ENCODE measurements at regions not wholly inside any gene's neighbourhood (a gene's known extent, or its start where the extent isn't known, plus 50 kb on each side); places are given as distances from the start of the nearest gene placed in this dataset.

DNA sequence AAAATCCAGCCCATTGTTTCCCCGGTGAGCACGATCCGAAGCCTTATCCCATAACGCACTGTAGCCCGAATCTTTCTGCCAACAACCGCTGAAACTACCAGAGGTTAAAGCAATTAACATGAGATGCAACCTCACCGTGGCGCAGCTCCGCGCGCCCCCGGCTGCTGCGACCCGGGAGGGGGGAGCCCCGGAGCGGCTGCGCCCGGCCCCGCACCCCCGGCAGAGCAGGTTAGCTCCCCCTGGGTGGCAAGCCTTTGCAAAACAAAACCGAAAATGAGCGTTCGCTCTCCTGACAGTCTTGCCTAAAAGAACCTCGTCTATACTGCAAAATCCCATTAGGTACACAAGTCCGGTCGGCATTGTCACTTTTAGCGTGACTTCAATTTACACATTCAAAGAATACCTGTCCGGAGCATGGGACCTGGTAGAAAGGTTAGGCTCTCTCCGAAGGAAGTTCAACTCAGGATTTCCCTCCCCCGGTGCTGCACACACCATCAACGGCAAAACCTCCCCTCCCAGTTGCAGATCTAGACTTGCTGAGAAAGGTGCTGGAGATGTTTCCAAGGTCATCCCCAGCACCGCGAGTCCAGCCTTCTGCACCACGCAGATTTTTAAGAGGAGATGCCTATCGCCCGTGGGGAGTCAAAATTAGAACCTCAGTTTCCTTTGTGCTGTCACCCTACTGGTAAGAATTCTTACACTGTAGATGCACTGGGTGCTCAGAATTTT, 107.5 kb downstream of the ZNF281 start:
- DNase-seq (ENCODE audit: low read depth), result peak; percentile 47

DNA sequence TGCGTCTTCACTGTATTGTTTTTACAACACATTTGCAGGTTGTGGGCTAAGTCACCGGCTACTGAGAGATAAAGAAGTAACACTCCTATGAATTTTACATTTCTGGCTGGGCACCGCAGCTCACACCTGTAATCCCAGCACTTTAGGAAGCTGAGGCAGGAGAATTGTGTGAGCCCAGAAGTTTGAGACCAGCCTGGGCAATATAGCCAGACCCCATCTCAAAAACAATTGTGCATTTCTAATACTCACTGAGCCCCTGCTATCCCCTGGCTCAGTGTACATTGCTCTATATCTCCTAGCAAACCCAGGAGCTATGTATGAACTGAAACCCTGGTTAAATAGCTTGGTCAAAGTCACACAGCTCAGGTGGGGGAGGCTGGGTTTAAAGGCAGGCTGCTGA, 108.7 kb downstream of the ZNF281 start:
- no peak for DNase-seq (ENCODE audit: low read depth)
- TF ChIP-seq, protein P1, sequence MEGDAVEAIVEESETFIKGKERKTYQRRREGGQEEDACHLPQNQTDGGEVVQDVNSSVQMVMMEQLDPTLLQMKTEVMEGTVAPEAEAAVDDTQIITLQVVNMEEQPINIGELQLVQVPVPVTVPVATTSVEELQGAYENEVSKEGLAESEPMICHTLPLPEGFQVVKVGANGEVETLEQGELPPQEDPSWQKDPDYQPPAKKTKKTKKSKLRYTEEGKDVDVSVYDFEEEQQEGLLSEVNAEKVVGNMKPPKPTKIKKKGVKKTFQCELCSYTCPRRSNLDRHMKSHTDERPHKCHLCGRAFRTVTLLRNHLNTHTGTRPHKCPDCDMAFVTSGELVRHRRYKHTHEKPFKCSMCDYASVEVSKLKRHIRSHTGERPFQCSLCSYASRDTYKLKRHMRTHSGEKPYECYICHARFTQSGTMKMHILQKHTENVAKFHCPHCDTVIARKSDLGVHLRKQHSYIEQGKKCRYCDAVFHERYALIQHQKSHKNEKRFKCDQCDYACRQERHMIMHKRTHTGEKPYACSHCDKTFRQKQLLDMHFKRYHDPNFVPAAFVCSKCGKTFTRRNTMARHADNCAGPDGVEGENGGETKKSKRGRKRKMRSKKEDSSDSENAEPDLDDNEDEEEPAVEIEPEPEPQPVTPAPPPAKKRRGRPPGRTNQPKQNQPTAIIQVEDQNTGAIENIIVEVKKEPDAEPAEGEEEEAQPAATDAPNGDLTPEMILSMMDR (IDR thresholded peaks at IDR 0.05; ENCODE audit: low read length, missing control alignments), result no peak
- H3K4me3 ChIP-seq (replicated peaks; ENCODE audit: low read depth, low read length), result no peak overlapping the region

More for the DNA sequence above, 107.5 kb downstream of the ZNF281 start:
- TF ChIP-seq, protein P1 (IDR thresholded peaks at IDR 0.05; ENCODE audit: low read length, missing control alignments), result peak; percentile 9
- peak overlapping the region; percentile 74 for H3K4me3 ChIP-seq (replicated peaks; ENCODE audit: low read depth, low read length)

DNA sequence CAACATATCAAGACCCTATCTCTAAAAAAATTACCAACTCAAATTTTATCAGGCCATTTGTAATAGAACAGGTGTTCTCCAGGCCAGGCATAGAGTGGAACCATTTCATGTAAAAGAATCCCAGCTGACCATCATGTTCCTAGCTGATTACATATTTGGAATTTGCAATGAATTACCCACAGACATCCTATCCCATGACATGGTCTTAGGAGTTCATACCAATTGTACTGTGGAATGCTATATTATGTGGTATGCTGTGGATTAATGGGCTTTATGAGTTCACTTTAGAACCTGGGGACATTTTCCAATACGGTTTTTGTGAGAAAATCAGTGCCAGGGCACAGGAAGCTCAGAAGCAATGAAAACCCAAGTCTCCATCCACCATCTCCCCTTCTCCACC, 110.3 kb downstream of the ZNF281 start:
- no peak for DNase-seq (ENCODE audit: low read depth)
- TF ChIP-seq, protein P1 (IDR thresholded peaks at IDR 0.05; ENCODE audit: low read length, missing control alignments), result no peak
- no peak overlapping the region for H3K4me3 ChIP-seq (replicated peaks; ENCODE audit: low read depth, low read length)

DNA sequence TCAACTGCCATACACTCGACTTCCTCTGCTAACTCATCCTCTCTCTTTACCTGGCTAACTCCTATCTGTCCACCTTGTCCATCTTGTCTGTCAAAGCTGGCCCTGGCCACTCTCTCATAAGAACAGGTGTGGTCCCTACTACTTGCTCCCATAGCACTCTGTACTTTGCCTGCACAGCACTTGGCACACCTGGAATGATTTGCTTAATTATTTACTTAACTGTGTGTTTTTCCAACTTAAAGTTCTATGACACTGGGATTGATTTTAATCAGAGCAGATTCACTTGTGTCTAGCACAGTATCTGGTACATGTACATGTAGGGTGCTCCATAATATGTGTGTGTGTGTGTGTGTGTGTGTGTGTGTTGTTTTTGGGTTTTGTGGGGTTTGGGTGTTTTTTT, 111.6 kb downstream of the ZNF281 start:
- H3K4me3 ChIP-seq (replicated peaks; ENCODE audit: low read depth, low read length), result no peak overlapping the region
- TF ChIP-seq, protein P1 (IDR thresholded peaks at IDR 0.05; ENCODE audit: low read length, missing control alignments), result no peak
- DNase-seq (ENCODE audit: low read depth), result no peak

DNA sequence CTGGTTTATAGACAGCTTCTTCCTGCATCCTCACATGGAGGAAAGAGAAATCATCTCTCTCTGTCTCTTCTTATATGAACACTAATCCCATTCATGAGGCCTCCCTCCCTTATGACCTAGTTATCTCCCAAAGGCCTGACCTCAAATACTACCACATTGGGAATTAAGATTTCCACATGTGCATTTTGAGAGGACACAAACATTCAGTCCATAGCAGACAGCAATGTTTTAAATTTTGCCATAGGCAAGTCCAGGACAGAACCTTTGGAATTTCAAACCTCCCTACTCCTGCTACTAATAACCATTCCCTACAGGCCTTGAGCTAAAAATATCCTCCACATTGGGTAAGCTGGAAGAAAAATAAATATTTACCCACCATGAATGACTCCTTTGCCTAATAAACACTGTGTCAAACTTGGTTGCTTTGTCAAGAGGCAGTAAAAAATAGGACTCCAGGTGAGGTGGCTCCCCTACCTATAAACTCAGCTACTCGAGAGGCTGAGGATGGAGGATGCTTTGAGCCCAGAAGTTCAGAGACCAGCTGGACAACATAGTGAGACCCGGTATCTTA, 113.7 kb downstream of the ZNF281 start:
- H3K4me3 ChIP-seq (replicated peaks; ENCODE audit: low read depth, low read length), result no peak overlapping the region
- TF ChIP-seq, protein P1 (IDR thresholded peaks at IDR 0.05; ENCODE audit: low read length, missing control alignments), result no peak
- no peak for DNase-seq (ENCODE audit: low read depth)

GRCh38 chr1:200294241-200294640, 115.6 kb downstream of the ZNF281 start:
- DNase-seq (ENCODE audit: low read depth), result no peak
- TF ChIP-seq, protein P1 (IDR thresholded peaks at IDR 0.05; ENCODE audit: low read length, missing control alignments), result no peak
- H3K4me3 ChIP-seq (replicated peaks; ENCODE audit: low read depth, low read length), result no peak overlapping the region

- DNase-seq (ENCODE audit: low read depth), result no peak
- TF ChIP-seq, protein P1 (IDR thresholded peaks at IDR 0.05; ENCODE audit: low read length, missing control alignments), result no peak
- no peak overlapping the region for H3K4me3 ChIP-seq (replicated peaks; ENCODE audit: low read depth, low read length)
Measured at GRCh38 chr1:200292699-200293098, 117.1 kb downstream of the ZNF281 start.

Measured in fibroblast of pulmonary artery (primary cell).